ENCODE measurements at regions not wholly inside any gene's neighbourhood (a gene's known extent, or its start where the extent isn't known, plus 50 kb on each side); places are given as distances from the start of the nearest gene placed in this dataset.
"Not testable (repeated sequence)": the region's sequence is repeated elsewhere in the genome, so short reads cannot be mapped to it uniquely, and the experiment has no call there.

- DNase-seq: no peak
Observed at GRCh38 chr6:21710908-21711627, 117.5 kb downstream of the SOX4 start.

- no peak for DNase-seq
Observed at GRCh38 chr6:21712213-21712612, 118.7 kb downstream of the SOX4 start.

GRCh38 chr6:21713481-21713880 is 119.9 kb downstream of the SOX4 start:
- no peak for DNase-seq

- DNase-seq: no peak
Observed at GRCh38 chr6:21715180-21715579, 121.6 kb downstream of the SOX4 start.

- no peak for DNase-seq
Observed at GRCh38 chr6:21722510-21722909, 129.0 kb downstream of the SOX4 start.

GRCh38 chr6:21726676-21727075 is 133.1 kb downstream of the SOX4 start:
- DNase-seq: no peak

GRCh38 chr6:21728141-21728540 is 134.6 kb downstream of the SOX4 start:
- no peak for DNase-seq

GRCh38 chr6:21729431-21729830 is 135.9 kb downstream of the SOX4 start:
- no peak for DNase-seq

GRCh38 chr6:21730533-21730932 is 137.0 kb downstream of the SOX4 start:
- no peak for DNase-seq

- no peak for DNase-seq
Observed at GRCh38 chr6:21731411-21732031, 138.0 kb downstream of the SOX4 start.

GRCh38 chr6:21732032-21732730 is 138.6 kb downstream of the SOX4 start:
- DNase-seq: not testable (repeated sequence)

- no peak for DNase-seq
Observed at GRCh38 chr6:21732731-21733130, 139.2 kb downstream of the SOX4 start.

- no peak for DNase-seq
Observed at GRCh38 chr6:21733311-21733710, 139.8 kb downstream of the SOX4 start.

GRCh38 chr6:21734204-21734603 is 140.7 kb downstream of the SOX4 start:
- no peak for DNase-seq

- no peak for DNase-seq
Observed at GRCh38 chr6:21738180-21739094, 144.9 kb downstream of the SOX4 start.

- no peak for DNase-seq
Observed at GRCh38 chr6:21739241-21739640, 145.7 kb downstream of the SOX4 start.

GRCh38 chr6:21739838-21740237 is 146.3 kb downstream of the SOX4 start:
- no peak for DNase-seq

- DNase-seq: peak; percentile 24 to 30
Observed at GRCh38 chr6:21740376-21741124, 147.0 kb downstream of the SOX4 start.

GRCh38 chr6:21741221-21742109 is 147.9 kb downstream of the SOX4 start:
- peak in 1 of 2 experiments; percentile 23 for DNase-seq

- no peak for DNase-seq
Observed at GRCh38 chr6:21742238-21742660, 148.7 kb downstream of the SOX4 start.

GRCh38 chr6:21744331-21744730 is 150.8 kb downstream of the SOX4 start:
- DNase-seq: no peak

Data from NCI-H1930 (cell line).